K562 (cell line): ENCODE measurements at regions not wholly inside any gene's neighbourhood (a gene's known extent, or its start where the extent isn't known, plus 50 kb on each side); places are given as distances from the start of the nearest gene placed in this dataset.

Experiments used
- AFF4 ChIP-seq: sonication (generic); formaldehyde crosslinking; IDR thresholded peaks from 2 replicates; pipeline ENCODE4 v1.8.0; 2023; ENCODE audit warnings: mild to moderate bottlenecking, missing genetic modification reagents
- BRCA1 ChIP-seq, 2 experiments: fragments of 450-650 bp in 1 of 2; sonication (generic) in 1 of 2; formaldehyde crosslinking in 1 of 2; IDR thresholded peaks; 2 replicates each; pipeline versions ENCODE4 v1.5.0 to v1.6.1; 2017 to 2020; ENCODE audit warnings: mild to moderate bottlenecking in 1 of 2, missing genetic modification reagents in 1 of 2
- BRF2 ChIP-seq: IDR thresholded peaks from 3 replicates; pipeline ENCODE4 v1.6.1; 2011; ENCODE audit warnings: borderline replicate concordance, mild to moderate bottlenecking; ENCODE audit not compliant: insufficient read length, insufficient read depth
- CREM ChIP-seq: IDR thresholded peaks from 2 replicates; pipeline ENCODE4 v1.6.1; 2014; ENCODE audit warnings: antibody characterized with exemption, low read depth
- CTCF ChIP-seq, 3 experiments: IDR thresholded peaks in 2 of 3; conservative IDR thresholded peaks in 1 of 3; 2 replicates each; pipeline ENCODE4 v1.5.1; 2011 to 2012; ENCODE audit warnings: low read length in 3 of 3, mild to moderate bottlenecking in 3 of 3, control low read depth in 2 of 3, improper control_type of control experiment in 1 of 3, inconsistent platforms in 1 of 3, low read depth in 1 of 3, mixed read lengths in 1 of 3, moderate library complexity in 1 of 3; ENCODE audit not compliant: insufficient read depth in 2 of 3
- E2F5 ChIP-seq: sonication (generic); formaldehyde crosslinking; IDR thresholded peaks from 2 replicates; pipeline ENCODE4 v1.8.0; 2022; ENCODE audit warnings: mild to moderate bottlenecking, missing genetic modification reagents
- MLX ChIP-seq, 2 experiments: fragments of 450-650 bp in 1 of 2; sonication (generic) in 1 of 2; formaldehyde crosslinking; conservative IDR thresholded peaks; 2 replicates each; pipeline versions ENCODE4 v1.4.0 to v1.8.1; 2020 to 2022; ENCODE audit warnings: mild to moderate bottlenecking in 1 of 2, missing genetic modification reagents in 1 of 2
- POLR2A ChIP-seq: fragments of 450-650 bp; conservative IDR thresholded peaks from 2 replicates; pipeline ENCODE4 v1.6.1; 2016
- SAFB2 ChIP-seq: fragments of 200-400 bp; formaldehyde crosslinking; IDR thresholded peaks from 2 replicates; pipeline ENCODE4 v1.6.1; 2018; ENCODE audit warnings: borderline replicate concordance, low read length, low read depth, moderate library complexity; ENCODE audit not compliant: severe bottlenecking
- THRA ChIP-seq: fragments of 450-650 bp; IDR thresholded peaks from 2 replicates; pipeline ENCODE4 v1.6.1; 2017; ENCODE audit warnings: mild to moderate bottlenecking, moderate library complexity
- ZKSCAN1 ChIP-seq: fragments of 150-350 bp; IDR thresholded peaks from 2 replicates; pipeline ENCODE4 v1.6.1; 2016; ENCODE audit warnings: low read depth, low read length

GRCh38 chr3:187931101-187931500 is 185.8 kb upstream of the BCL6 start:
- TF ChIP-seq BRF2 (no peak), CTCF (IDR thresholded peaks at IDR 0.05 in 2 of 3, conservative IDR thresholded peaks at IDR 0.05 in 1 of 3; ENCODE audit: insufficient read depth in 2 of 3, low read depth in 1 of 3, low read length in 3 of 3) (no peak), THRA (no peak), ZKSCAN1 (no peak), BRCA1 (IDR thresholded peaks at IDR 0.05) (no peak), BRCA1 (CRISPR knock-in tag; IDR thresholded peaks at IDR 0.05) (no peak), CREM (no peak), E2F5 (no peak), POLR2A (no peak), MLX (CRISPR knock-in tag; conservative IDR thresholded peaks at IDR 0.05) (no peak), SAFB2 (no peak), AFF4 (CRISPR knock-in tag) (no peak)
